GM18909 (cell line): ENCODE measurements at regions not wholly inside any gene's neighbourhood (a gene's known extent, or its start where the extent isn't known, plus 50 kb on each side); places are given as distances from the start of the nearest gene placed in this dataset.
A peak's percentile ranks its signal among the peaks of the same experiment; 100 is the strongest.
"Not testable (repeated sequence)": the region's sequence is repeated elsewhere in the genome, so short reads cannot be mapped to it uniquely, and the experiment has no call there.

Experiments used
- ATAC-seq: cut with Tn5 transposase; IDR thresholded peaks from one replicate; pipeline ENCODE4 v1.9.1; 2021; ENCODE audit warnings: mild to moderate bottlenecking; ENCODE audit not compliant: unreplicated experiment, poor library complexity

DNA sequence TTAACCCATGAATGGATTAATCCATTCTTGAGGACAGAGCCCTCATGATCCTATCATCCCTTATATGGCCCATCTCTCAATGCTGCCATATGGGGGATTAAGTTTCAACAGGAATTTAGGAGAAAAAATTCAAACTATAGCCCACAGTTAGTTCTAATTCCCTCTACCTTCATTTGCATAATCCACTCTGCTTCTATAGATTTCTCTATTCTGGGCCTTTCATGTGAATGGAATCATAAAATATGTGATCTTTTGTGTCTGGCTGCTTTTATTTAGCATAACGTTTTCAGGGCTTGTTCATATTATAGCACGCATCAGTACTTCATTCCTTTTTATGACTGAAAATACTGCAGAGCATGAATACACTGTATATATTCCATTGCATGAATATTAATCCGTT, 55.4 kb downstream of the CTSL start:
- ATAC-seq: no peak

GRCh38 chr9:87783180-87783579, 57.3 kb downstream of the CTSL start:
- ATAC-seq: no peak

DNA sequence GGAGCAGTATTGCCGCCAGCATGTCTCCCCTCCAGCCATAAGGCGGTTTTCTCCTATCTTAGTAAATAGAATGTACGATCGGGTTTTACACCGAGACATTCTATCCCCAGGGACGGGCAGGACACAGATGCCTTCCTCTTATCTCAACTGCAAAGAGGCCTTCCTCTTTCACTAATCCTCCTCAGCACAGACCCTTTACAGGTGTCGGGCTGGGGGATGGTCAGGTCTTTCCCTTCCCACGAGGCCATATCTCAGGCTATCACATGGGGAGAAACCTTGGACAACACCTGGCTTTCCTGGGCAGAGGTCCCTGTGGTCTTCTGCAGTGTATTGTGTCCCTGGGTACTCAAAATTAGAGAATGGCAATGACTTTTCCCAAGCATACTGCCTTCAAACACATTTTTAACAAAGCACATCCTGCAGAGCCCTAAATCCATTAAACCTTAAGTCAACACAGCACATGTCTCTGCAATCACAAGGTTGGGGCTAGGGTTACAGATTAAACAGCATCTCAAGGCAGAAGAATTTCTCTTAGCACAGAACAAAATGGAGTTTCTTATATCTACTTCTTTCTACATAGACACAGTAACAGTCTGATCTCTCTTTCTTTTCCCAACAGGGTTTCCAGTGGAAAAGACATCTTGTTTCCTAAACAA, 59.5 kb downstream of the CTSL start:
- not testable (repeated sequence) for ATAC-seq

DNA sequence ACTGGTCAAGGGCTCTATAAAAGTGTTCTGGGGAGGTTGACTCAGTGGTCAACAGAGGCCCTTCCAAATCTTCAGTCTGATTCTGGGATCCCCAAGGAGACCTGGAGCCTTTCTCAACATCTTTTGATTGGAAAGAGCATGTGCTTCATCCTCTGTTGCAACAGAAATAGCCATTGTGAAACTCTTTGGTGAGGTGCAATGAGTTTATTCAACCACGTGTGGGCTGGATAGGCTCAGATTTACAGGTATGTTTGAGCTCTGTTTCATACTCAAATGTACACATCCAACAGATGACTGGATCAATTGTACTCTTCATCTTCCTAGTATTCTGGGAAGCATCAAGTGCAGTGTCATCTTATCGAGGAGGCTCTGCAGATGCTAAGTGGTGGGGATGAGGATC, 60.5 kb downstream of the CTSL start:
- ATAC-seq: no peak

DNA sequence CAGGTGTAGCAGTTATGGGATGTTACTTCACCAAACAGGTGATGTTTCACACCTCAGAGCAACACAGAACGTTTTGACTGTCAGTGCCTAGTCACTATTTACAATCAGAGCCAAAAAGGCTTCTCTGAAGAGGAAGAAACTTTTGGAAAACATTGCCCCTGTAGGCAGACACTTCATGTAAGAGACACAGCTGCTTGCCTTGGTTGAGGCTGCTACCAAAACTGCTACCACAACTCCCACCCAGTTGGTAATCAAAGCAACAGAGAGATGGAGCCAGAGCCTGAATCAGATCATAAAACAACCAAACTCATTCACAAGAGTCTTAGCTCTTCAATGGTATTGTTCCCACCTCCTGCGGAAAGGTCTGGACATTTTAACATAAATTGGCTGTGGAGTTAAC, 61.0 kb downstream of the CTSL start:
- ATAC-seq: no peak

- no peak for ATAC-seq
These were observed 61.8 kb downstream of the CTSL start for GRCh38 chr9:87787735-87788134.

- ATAC-seq: peak; percentile 98
These were observed 66.9 kb downstream of the CTSL start for GRCh38 chr9:87792831-87793288.

DNA sequence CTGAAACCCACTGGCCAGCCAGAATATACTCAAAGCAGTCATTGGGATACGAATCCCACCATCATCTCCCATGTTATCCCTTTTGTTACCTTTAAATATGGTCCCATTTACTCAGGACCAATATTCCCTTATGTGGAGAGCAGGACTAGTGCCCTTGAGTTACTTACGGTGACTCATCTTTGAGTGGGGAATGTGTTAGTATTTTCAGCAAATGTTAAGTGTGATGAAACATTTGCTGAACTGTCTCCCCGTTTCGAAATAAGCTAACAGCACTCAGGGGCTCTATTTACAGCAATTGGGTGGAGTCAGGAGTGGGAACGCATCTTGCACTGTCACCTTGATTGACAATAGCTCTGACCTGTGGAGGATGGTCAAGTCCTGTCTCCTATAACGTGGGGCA, 67.4 kb downstream of the CTSL start:
- ATAC-seq: no peak

GRCh38 chr9:87795178-87795577, 69.3 kb downstream of the CTSL start:
- no peak for ATAC-seq

GRCh38 chr9:87796196-87796595, 70.3 kb downstream of the CTSL start:
- no peak for ATAC-seq

DNA sequence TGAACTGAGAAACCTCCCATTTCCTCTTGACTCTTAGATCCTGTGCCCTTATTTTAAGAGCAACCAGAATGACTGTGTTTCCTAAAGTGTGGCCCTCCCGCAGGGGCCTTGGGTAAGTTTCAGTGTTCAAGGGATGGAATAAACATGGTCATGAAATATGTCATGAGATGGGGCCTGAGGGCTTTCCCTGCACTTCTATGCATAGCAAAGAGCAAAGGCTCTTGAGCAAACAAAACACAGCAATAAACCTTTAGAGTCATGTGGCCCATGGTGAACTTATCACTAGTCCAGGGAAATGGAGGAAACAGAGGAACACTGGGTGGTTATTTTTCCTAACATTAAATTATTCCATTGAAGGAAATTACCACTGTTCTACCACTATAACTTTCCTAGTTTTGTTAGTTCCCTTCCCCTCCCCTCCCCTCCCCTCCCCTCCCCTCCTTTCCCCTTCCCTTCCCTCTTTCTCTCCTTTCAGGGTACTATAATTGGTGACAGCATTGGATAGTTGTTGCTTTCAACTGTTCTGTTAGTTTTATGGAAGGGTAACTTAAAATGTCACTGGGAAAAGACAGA, 72.4 kb downstream of the CTSL start:
- ATAC-seq: no peak

DNA sequence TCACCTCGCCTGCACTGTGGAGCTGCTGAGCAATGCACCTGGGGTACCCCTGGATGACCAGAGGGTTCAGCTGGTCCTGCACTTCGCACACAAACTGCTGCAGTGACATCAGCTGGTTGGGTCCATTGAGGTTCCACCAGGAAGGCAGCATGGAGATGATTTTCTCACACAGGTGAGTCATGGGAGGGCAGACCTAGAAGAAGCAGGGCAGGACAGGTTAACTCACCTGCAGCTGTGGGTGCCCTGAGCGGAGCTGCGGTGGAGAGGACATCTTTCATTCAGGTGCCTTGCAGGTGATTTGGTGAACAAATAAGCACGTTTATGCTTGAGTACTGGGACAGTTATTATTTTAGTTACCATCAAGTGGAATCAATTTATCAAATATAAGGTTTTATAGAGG, 73.6 kb downstream of the CTSL start:
- no peak for ATAC-seq

DNA sequence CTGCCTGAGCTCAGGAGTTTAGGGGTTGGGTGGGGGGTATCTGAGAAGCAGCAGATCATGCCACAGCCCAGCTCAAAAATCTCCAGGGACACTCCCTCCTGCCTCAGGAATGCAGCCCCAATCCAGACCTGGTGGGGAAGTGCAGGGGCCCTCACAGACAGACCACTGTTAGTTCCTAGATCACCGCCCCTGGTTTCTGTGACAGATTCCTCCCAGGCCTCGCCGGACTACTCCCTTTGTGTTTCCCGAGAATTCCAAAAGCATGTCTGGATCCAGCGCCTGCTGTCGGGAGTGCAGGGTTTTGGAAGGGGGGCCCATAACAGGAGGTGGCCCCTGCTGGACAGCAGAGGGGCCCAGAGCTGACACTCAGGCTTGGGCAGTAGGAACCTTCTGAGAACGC, 74.5 kb downstream of the CTSL start:
- ATAC-seq: no peak

GRCh38 chr9:87801013-87801412, 75.1 kb downstream of the CTSL start:
- no peak for ATAC-seq

DNA sequence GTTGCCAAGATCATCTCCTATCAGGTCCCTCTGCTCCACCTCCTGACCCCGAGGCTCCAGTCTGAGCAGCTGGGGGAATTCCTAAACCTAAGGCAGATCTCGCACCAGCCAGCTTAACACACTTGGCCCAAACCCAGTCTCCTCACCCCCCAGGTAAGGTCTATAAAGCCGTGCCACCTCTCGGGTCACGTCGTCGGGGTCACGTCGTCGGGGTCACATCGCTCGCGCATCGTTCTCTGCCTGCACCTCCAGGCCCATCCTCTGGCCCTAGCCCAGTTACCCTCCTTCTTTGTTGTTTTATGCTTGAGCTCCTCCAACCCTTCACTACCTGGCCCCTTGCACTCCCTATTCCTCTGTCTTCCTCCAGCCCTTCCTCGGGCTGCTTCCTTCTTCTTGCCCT, 77.2 kb downstream of the CTSL start:
- ATAC-seq: no peak

DNA sequence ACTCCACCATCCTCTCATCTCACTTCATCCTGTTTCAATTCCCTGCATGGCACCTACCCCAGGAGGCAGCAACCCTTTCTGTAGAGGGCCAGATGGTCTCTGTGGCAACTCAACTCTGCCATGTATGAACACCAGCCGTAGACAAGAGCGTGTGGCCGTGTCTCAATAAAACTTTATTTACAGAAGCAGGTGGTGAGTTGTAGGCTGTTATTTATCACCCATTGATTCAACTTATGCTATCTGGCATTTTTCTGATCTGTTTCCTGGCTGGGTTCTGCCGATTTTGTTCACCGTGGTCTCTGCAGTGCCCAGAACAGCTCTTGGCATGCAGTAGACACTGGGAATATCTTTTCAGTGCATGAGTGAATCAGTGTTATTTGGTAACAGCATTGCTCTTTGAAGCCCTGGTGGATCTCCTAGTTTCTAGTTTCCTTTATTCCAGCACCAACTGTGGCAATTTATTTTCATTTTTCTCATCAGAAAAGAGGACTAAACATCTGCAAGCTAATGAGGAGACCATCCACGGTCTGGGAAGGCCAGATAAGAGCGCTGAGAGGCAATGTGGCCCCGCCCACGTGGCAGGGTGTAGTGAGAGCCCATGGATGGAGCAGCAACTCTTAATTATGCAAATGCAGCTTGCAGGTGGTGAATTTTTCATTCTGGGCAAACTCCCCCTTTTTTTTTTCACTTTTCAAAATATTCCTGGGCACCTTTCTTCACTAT, 77.9 kb downstream of the CTSL start:
- ATAC-seq: no peak

- no peak for ATAC-seq
These were observed 77.4 kb upstream of the SPATA31E1 start for GRCh38 chr9:87805259-87805658.

- no peak for ATAC-seq
These were observed 72.7 kb upstream of the SPATA31E1 start for GRCh38 chr9:87810008-87810407.

DNA sequence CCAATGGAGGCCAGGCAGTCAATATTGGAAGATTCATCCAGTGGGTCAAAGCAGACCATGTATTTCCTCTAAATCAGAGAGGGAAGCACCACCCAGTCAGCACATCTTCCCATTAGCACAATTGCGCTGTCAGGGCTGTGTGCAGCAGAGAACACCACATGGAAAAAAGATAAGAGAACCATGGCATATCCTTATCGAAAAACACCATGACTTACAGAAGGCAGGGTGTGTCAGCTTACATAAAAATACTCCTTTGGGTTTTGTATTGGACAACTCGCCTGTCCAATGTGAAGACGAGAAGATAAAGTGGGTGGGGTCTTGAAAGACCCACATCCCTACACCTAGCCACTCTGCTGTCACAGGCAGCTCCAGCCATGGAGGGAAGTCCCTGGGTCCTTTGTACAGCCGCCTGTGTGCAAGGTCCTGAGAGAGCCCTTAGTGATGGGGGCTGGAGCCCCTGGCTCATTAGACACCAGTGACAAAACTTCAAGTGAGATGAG, 71.9 kb upstream of the SPATA31E1 start:
- ATAC-seq: no peak

GRCh38 chr9:87812375-87813118, 70.1 kb upstream of the SPATA31E1 start:
- no peak for ATAC-seq

DNA sequence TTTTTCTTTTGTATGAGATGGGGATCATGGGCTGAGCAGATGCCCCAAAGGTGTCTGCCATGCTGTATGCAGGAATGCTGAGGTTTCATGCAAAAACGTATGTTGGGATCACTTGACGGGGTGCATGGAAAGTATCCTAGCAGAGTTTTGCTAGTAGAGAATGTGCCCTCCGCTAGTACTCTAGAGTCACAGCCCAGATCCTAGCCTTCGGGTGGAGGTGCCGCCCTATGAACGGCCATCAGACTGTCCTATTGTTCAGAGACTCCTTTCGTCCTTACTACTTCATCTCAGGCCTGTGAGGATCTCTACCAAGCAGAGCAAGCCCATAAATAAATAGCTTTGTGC, 69.6 kb upstream of the SPATA31E1 start:
- ATAC-seq: no peak
